ENCODE measurements at regions not wholly inside any gene's neighbourhood (a gene's known extent, or its start where the extent isn't known, plus 50 kb on each side); places are given as distances from the start of the nearest gene placed in this dataset.

GRCh38 chr1:198925567-198925966, 286.7 kb downstream of the PTPRC start:
- H3K27me3 ChIP-seq (ENCODE audit: insufficient read depth, low read length) = no peaks in the 10 kb centered on the region
- H3K18ac ChIP-seq (ENCODE audit: low read length) = no peak overlapping the region
- no peak overlapping the region for H2AFZ ChIP-seq (ENCODE audit: insufficient read depth, low read length, poor library complexity)
- no peak overlapping the region for H4K12ac ChIP-seq (ENCODE audit: low read depth, low read length)
- no peak overlapping the region for H2BK5ac ChIP-seq (ENCODE audit: low read depth, low read length, poor library complexity)
- H3K27ac ChIP-seq (ENCODE audit: low read depth, low read length) = no peak overlapping the region
- H2BK12ac ChIP-seq (ENCODE audit: low read length) = no peak overlapping the region
- H3K23ac ChIP-seq (ENCODE audit: low read length) = no peak overlapping the region
- H4K8ac ChIP-seq (ENCODE audit: low read depth, low read length) = no peak overlapping the region
- H2AK5ac ChIP-seq (ENCODE audit: low read length) = no peak overlapping the region
- no peaks in the 10 kb centered on the region for H3K79me2 ChIP-seq (ENCODE audit: control insufficient read depth, insufficient read depth, low read length, poor library complexity)
- no peak for DNase-seq
- peaks cover 0 to 5% of the 10 kb centered on the region in 2 experiments for H3K4me1 ChIP-seq (ENCODE audit: control insufficient read depth in 1 of 2, insufficient read depth in 2 of 2, low read length in 2 of 2)
- no peak overlapping the region for H3K4ac ChIP-seq (ENCODE audit: low read depth, low read length)
- no peak overlapping the region for H4K91ac ChIP-seq (ENCODE audit: low read depth, low read length)
- no peak overlapping the region for H3K9ac ChIP-seq (ENCODE audit: low read length)
- no peaks in the 10 kb centered on the region for H3K9me3 ChIP-seq (ENCODE audit: insufficient read depth, low read depth, low read length)
- no peak overlapping the region for H3K14ac ChIP-seq (ENCODE audit: low read length)
- H2BK120ac ChIP-seq (ENCODE audit: insufficient read depth, low read length, poor library complexity) = no peak overlapping the region
- no peak overlapping the region for H3K4me3 ChIP-seq (ENCODE audit: low read depth, low read length)
- no peaks in the 10 kb centered on the region for H3K79me1 ChIP-seq (ENCODE audit: low read length)
- no peak overlapping the region for H3K4me2 ChIP-seq (ENCODE audit: low read length)
- no peaks in the 10 kb centered on the region for H3K36me3 ChIP-seq (ENCODE audit: control insufficient read depth in 1 of 2, insufficient read depth in 2 of 2, low read length in 2 of 2)

DNA sequence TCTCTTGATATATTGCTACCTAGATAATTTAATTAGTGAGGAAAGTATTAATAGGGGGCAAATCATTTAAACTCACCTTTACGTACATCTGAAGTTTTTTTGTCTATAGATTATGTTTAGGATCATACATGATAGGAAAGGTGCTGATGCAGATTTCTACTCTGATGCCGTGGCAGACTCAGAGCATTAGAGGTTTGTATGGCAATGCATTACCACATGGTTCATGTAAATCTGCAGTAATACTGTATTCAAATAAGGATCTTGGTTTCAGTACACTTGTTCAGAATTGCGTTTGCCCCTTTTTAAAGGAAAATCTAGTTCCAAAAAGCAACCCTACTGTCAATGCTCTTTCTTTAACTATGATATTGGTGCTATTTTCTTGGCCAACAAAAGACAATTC, 288.3 kb downstream of the PTPRC start:
- no CpG with 5 or more reads among the region's 3 CpGs for WGBS (ENCODE audit: extremely low coverage, insufficient coverage, insufficient read length)
- no peak overlapping the region for H4K91ac ChIP-seq (ENCODE audit: low read depth, low read length)
- H4K8ac ChIP-seq (ENCODE audit: low read depth, low read length) = no peak overlapping the region

GRCh38 chr1:198929111-198929604, 290.3 kb downstream of the PTPRC start:
- H3K4me2 ChIP-seq (ENCODE audit: low read length) = no peak overlapping the region
- no peak overlapping the region for H2BK12ac ChIP-seq (ENCODE audit: low read length)
- whole genome bisulfite sequencing (ENCODE audit: extremely low coverage, insufficient coverage, insufficient read length) = no CpG with 5 or more reads among the region's 4 CpGs
- peaks cover 0 to 5% of the 10 kb centered on the region in 2 experiments for H3K4me1 ChIP-seq (ENCODE audit: control insufficient read depth in 1 of 2, insufficient read depth in 2 of 2, low read length in 2 of 2)
- H3K4ac ChIP-seq (ENCODE audit: low read depth, low read length) = no peak overlapping the region
- no peaks in the 10 kb centered on the region for H3K79me2 ChIP-seq (ENCODE audit: control insufficient read depth, insufficient read depth, low read length, poor library complexity)
- H3K18ac ChIP-seq (ENCODE audit: low read length) = no peak overlapping the region
- H2AK5ac ChIP-seq (ENCODE audit: low read length) = no peak overlapping the region
- no peak overlapping the region for H4K8ac ChIP-seq (ENCODE audit: low read depth, low read length)
- no peaks in the 10 kb centered on the region for H3K9me3 ChIP-seq (ENCODE audit: insufficient read depth, low read depth, low read length)
- H3K23ac ChIP-seq (ENCODE audit: low read length) = no peak overlapping the region
- H3K4me3 ChIP-seq (ENCODE audit: low read depth, low read length) = no peak overlapping the region
- H4K91ac ChIP-seq (ENCODE audit: low read depth, low read length) = no peak overlapping the region
- no peak overlapping the region for H2BK5ac ChIP-seq (ENCODE audit: low read depth, low read length, poor library complexity)
- no peak overlapping the region for H3K14ac ChIP-seq (ENCODE audit: low read length)
- H3K27me3 ChIP-seq (ENCODE audit: insufficient read depth, low read length) = no peaks in the 10 kb centered on the region
- H3K36me3 ChIP-seq (ENCODE audit: control insufficient read depth in 1 of 2, insufficient read depth in 2 of 2, low read length in 2 of 2) = no peaks in the 10 kb centered on the region
- no peak overlapping the region for H3K27ac ChIP-seq (ENCODE audit: low read depth, low read length)
- H2BK120ac ChIP-seq (ENCODE audit: insufficient read depth, low read length, poor library complexity) = no peak overlapping the region
- H3K9ac ChIP-seq (ENCODE audit: low read length) = no peak overlapping the region
- no peaks in the 10 kb centered on the region for H3K79me1 ChIP-seq (ENCODE audit: low read length)
- H4K12ac ChIP-seq (ENCODE audit: low read depth, low read length) = no peak overlapping the region
- no peak overlapping the region for H2AFZ ChIP-seq (ENCODE audit: insufficient read depth, low read length, poor library complexity)
- no peak for DNase-seq

More for the DNA sequence above, 288.3 kb downstream of the PTPRC start:
- Histone ChIP-seq H3K4ac (ENCODE audit: low read depth, low read length) (no peak overlapping the region), H3K9me3 (ENCODE audit: insufficient read depth, low read depth, low read length) (no peaks in the 10 kb centered on the region), H3K4me2 (ENCODE audit: low read length) (no peak overlapping the region), H2AFZ (ENCODE audit: insufficient read depth, low read length, poor library complexity) (no peak overlapping the region), H2BK120ac (ENCODE audit: insufficient read depth, low read length, poor library complexity) (no peak overlapping the region), H3K36me3 (ENCODE audit: control insufficient read depth in 1 of 2, insufficient read depth in 2 of 2, low read length in 2 of 2) (no peaks in the 10 kb centered on the region), H3K4me3 (ENCODE audit: low read depth, low read length) (no peak overlapping the region), H2BK5ac (ENCODE audit: low read depth, low read length, poor library complexity) (no peak overlapping the region), H4K12ac (ENCODE audit: low read depth, low read length) (no peak overlapping the region), H3K18ac (ENCODE audit: low read length) (no peak overlapping the region), H3K27me3 (ENCODE audit: insufficient read depth, low read length) (no peaks in the 10 kb centered on the region), H3K27ac (ENCODE audit: low read depth, low read length) (no peak overlapping the region), H3K79me1 (ENCODE audit: low read length) (no peaks in the 10 kb centered on the region), H2AK5ac (ENCODE audit: low read length) (no peak overlapping the region), H2BK12ac (ENCODE audit: low read length) (no peak overlapping the region), H3K9ac (ENCODE audit: low read length) (no peak overlapping the region), H3K14ac (ENCODE audit: low read length) (no peak overlapping the region), H3K4me1 (ENCODE audit: control insufficient read depth in 1 of 2, insufficient read depth in 2 of 2, low read length in 2 of 2) (peaks cover 0 to 5% of the 10 kb centered on the region in 2 experiments), H3K23ac (ENCODE audit: low read length) (no peak overlapping the region), H3K79me2 (ENCODE audit: control insufficient read depth, insufficient read depth, low read length, poor library complexity) (no peaks in the 10 kb centered on the region)
- DNase-seq = no peak

DNA sequence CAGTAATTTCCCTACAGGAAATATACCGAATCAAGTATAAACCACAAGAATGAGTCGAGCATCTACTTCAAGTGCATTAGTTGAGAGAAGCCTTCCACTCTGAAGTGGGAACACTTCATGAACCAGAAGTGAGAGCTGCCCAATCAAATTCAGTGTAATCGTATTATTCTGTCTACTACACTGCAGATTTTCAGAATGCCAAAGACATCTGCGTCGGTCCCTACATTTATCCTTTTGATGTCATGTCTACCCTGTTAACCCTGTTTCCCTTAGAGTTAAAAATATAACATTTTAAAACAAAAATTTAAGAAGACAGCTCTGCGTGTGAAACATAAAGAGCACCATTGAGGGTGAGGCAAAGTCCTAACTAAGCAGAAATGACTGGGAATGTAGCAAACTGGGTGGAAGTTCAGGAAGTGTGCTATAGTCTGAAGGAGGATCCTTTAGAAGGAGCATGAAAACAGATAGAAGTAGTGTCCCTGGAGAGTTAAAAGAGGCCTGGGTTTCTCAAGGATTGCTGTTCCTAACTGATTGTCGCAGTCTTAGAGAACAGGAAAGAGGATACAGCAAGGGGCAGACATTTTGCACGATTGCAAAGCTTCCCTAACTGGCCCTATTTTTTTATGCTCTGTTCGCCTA, 291.2 kb downstream of the PTPRC start:
- H3K23ac ChIP-seq (ENCODE audit: low read length) = no peak overlapping the region
- peak overlapping the region; percentile 7 for H3K4me2 ChIP-seq (ENCODE audit: low read length)
- no peak overlapping the region for H3K18ac ChIP-seq (ENCODE audit: low read length)
- peaks cover 0 to 5% of the 10 kb centered on the region in 2 experiments for H3K4me1 ChIP-seq (ENCODE audit: control insufficient read depth in 1 of 2, insufficient read depth in 2 of 2, low read length in 2 of 2)
- H2BK12ac ChIP-seq (ENCODE audit: low read length) = no peak overlapping the region
- no peak overlapping the region for H2BK5ac ChIP-seq (ENCODE audit: low read depth, low read length, poor library complexity)
- no peak overlapping the region for H3K4ac ChIP-seq (ENCODE audit: low read depth, low read length)
- H3K4me3 ChIP-seq (ENCODE audit: low read depth, low read length) = no peak overlapping the region
- no peak overlapping the region for H4K12ac ChIP-seq (ENCODE audit: low read depth, low read length)
- no peak overlapping the region for H2AFZ ChIP-seq (ENCODE audit: insufficient read depth, low read length, poor library complexity)
- no peak overlapping the region for H3K9ac ChIP-seq (ENCODE audit: low read length)
- no peaks in the 10 kb centered on the region for H3K36me3 ChIP-seq (ENCODE audit: control insufficient read depth in 1 of 2, insufficient read depth in 2 of 2, low read length in 2 of 2)
- H3K27me3 ChIP-seq (ENCODE audit: insufficient read depth, low read length) = no peaks in the 10 kb centered on the region
- no peak overlapping the region for H2AK5ac ChIP-seq (ENCODE audit: low read length)
- H4K91ac ChIP-seq (ENCODE audit: low read depth, low read length) = no peak overlapping the region
- peak overlapping the region; percentile 41 for H3K27ac ChIP-seq (ENCODE audit: low read depth, low read length)
- no peak overlapping the region for H3K14ac ChIP-seq (ENCODE audit: low read length)
- WGBS (ENCODE audit: extremely low coverage, insufficient coverage, insufficient read length) = no CpG with 5 or more reads among the region's 9 CpGs
- no peaks in the 10 kb centered on the region for H3K79me2 ChIP-seq (ENCODE audit: control insufficient read depth, insufficient read depth, low read length, poor library complexity)
- H3K9me3 ChIP-seq (ENCODE audit: insufficient read depth, low read depth, low read length) = no peaks in the 10 kb centered on the region
- H4K8ac ChIP-seq (ENCODE audit: low read depth, low read length) = no peak overlapping the region
- DNase-seq = peak in 1 of 2 donors; percentile 34
- no peak overlapping the region for H2BK120ac ChIP-seq (ENCODE audit: insufficient read depth, low read length, poor library complexity)
- peaks cover 2% of the 10 kb centered on the region for H3K79me1 ChIP-seq (ENCODE audit: low read length)

All from trophoblast cell (in vitro differentiated cells and primary cell).